GM19438 (cell line): ENCODE measurements at regions not wholly inside any gene's neighbourhood (a gene's known extent, or its start where the extent isn't known, plus 50 kb on each side); places are given as distances from the start of the nearest gene placed in this dataset.

ENCODE experiments used
- ATAC-seq: cut with Tn5 transposase; IDR thresholded peaks from one replicate; pipeline ENCODE4 v1.9.1; 2021; ENCODE audit warnings: low read depth; ENCODE audit not compliant: unreplicated experiment

- no peak for ATAC-seq
Measured at GRCh38 chr2:16169381-16169960, 229.1 kb downstream of the MYCN start.

GRCh38 chr2:16168506-16169264 is 228.3 kb downstream of the MYCN start:
- ATAC-seq = no peak

- ATAC-seq = no peak
Measured at GRCh38 chr2:16167870-16168426, 227.6 kb downstream of the MYCN start.

- ATAC-seq = no peak
Measured at GRCh38 chr2:16167451-16167861, 227.1 kb downstream of the MYCN start.

GRCh38 chr2:16166327-16166981 is 226.1 kb downstream of the MYCN start:
- ATAC-seq = no peak

- no peak for ATAC-seq
Measured at GRCh38 chr2:16165518-16166326, 225.4 kb downstream of the MYCN start.

- no peak for ATAC-seq
Measured at GRCh38 chr2:16162491-16163040, 222.2 kb downstream of the MYCN start.

GRCh38 chr2:16161768-16162490 is 221.6 kb downstream of the MYCN start:
- no peak for ATAC-seq

- ATAC-seq = no peak
Measured at GRCh38 chr2:16161085-16161565, 220.8 kb downstream of the MYCN start.

- ATAC-seq = no peak
Measured at GRCh38 chr2:16160281-16161084, 220.1 kb downstream of the MYCN start.

- ATAC-seq = no peak
Measured at GRCh38 chr2:16156411-16156810, 216.1 kb downstream of the MYCN start.

GRCh38 chr2:16155766-16156165 is 215.4 kb downstream of the MYCN start:
- ATAC-seq = no peak

GRCh38 chr2:16155366-16155765 is 215.0 kb downstream of the MYCN start:
- no peak for ATAC-seq

GRCh38 chr2:16154501-16155280 is 214.3 kb downstream of the MYCN start:
- no peak for ATAC-seq

- ATAC-seq = no peak
Measured at GRCh38 chr2:16154061-16154460, 213.7 kb downstream of the MYCN start.

GRCh38 chr2:16153754-16154035 is 213.3 kb downstream of the MYCN start:
- no peak for ATAC-seq

GRCh38 chr2:16152928-16153753 is 212.8 kb downstream of the MYCN start:
- no peak for ATAC-seq
